NCI-H748 treated with DMSO at 0.1 percent for 48 hours (cell line): ENCODE measurements at regions not wholly inside any gene's neighbourhood (a gene's known extent, or its start where the extent isn't known, plus 50 kb on each side); places are given as distances from the start of the nearest gene placed in this dataset.

Source experiments
- DNase-seq: peaks from one replicate; lab custom pipeline; 2025; lab: John Stamatoyannopoulos, UW

DNA sequence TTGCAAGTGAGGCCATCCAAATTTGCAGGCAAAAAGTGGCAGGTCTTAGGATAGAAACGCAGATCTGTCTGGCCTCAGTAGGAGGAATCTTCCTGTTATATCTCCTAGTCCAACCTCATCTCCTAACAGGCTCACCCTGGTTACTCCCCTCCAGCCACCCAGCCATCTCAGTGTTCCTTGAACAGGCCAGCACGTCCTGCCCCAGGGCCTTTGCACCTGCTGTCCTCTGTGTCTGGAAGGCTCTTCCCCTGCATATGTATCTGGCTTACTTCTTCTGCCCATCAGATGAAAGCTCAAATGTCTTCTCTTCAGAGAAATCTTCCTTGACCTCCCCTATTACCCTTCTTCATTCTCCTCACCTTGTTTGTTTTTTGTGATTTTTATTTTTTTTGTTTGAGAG lies 107.3 kb upstream of the ALDH1B1 start:
- no peak for DNase-seq

DNA sequence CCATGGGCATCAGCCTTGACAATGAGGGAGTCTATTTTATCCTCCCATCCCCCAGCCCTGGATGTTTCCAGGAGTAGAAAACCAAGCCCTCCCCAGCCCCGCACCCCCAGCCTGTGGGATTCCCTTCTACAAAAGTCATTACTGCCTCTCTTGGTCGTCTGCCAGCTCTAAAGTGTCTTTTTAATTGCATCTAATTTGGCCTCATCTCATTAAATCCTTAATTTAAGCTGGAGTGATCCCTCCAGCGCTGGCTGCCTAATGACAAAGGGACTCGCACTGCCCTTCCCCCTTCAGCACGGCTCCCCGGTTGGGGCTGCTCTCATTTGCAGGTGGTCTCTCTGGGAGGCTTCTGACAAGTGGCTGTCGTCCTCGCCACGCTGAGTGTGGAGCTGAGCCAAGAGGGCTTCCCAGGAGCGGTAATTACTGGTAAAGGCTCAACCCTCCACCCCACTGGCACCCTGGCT lies 107.9 kb upstream of the ALDH1B1 start:
- peak; percentile 95 for DNase-seq

DNA sequence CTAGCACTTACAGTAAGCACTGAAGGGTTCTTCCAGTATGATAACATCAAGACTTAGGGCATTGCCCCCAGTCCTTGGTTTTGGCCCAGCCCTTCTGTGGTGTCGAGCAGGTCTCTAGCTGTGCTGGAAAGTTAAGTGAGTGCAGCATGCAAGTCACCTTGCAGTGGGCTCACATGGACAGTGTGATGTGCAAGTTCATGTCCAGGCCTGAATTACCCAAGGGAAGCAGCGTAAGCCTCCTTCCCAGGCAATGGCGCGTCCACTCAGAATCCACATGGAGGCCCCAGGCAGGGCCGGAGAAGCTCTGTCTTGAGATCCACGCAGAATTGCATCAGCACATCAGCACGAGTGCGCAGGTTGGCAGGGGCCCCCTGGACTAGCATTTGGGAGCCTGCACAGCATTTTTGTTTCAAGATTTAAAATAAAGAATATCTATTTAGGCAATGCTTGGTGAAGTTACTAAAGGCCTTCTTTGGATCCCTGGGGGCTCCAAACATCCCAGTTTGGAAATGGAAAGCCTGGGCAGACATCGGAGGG lies 108.4 kb upstream of the ALDH1B1 start:
- no peak for DNase-seq

DNA sequence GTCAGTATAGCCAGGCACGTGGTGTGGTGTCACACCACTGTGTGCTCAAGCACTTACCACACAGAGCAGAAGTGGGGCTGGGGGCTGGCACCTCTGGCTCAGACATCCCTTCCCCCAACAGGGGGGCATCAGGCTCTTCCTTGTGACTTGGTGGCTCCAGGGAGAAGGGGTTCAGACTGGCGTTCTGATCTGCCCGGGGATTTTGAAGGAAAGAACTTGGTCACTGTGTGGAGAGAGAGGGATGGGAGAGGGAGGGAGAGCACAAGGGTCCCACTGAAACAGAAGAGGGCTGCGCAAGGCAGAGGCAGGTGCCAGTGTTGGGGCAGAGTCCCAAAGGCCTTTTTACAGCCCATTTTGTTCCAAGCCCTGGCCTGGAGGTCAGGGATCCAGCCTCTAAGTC lies 109.7 kb upstream of the ALDH1B1 start:
- no peak for DNase-seq

DNA sequence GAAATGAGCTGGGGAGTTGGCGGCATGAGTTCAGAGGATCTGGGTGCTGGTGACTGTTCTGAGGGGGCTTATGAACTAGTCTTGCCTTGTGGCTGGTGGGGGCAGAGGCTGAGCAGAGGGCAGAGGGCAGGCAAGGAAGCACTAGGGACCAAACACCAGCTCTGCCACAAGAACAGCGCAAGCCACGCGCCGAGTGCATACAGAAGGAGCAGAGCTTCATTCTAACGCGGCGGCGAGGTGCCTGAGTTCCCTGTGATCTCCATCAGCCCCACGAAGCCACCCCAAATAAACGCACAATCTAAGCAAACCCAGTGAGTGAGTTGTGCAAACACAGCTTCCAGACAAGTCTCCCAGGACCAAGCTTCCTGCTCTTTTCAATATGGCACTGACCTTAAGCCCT lies 110.6 kb upstream of the ALDH1B1 start:
- no peak for DNase-seq

- DNase-seq, result no peak
Observed at GRCh38 chr9:38281196-38281595, 111.3 kb upstream of the ALDH1B1 start.

GRCh38 chr9:38280251-38280800 lies 112.2 kb upstream of the ALDH1B1 start:
- no peak for DNase-seq

DNA sequence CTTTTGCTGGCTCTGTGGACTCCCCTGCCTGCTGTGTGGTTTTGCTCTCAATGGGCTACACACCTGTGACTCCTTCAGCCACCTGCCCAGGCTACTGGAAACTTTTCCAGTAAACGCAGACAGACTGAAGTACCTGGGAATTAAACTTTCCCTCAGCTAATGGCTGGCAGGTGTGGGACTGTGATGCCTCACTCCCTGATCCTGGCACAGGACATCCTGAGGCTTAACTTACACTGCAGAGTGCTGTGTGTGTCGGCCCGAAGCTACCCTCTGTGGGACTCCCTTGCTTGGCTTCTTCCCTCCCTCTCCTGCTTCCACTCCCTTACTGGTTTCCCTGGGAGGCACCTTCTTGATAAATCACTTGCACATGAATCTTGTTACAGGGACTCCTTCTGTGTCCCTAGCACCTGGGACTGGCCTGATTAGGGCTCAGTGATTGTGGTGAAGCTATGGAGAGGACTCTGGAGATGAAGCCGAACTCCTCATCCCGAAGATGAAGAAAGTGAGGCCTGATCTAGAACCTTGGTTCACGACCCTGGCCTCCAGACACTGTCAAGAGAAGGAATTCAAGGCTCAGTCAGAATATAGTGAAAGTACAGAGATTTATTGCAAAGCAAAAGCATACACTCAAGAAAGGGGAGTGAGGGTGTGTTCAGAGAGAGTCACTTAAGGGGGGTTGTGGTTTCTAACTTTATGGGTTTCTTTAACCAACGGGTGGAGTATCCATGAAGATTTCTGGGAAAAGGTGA lies 113.4 kb upstream of the ALDH1B1 start:
- no peak for DNase-seq

- DNase-seq, result no peak
Observed at GRCh38 chr9:38278457-38278856, 114.0 kb upstream of the ALDH1B1 start.

DNA sequence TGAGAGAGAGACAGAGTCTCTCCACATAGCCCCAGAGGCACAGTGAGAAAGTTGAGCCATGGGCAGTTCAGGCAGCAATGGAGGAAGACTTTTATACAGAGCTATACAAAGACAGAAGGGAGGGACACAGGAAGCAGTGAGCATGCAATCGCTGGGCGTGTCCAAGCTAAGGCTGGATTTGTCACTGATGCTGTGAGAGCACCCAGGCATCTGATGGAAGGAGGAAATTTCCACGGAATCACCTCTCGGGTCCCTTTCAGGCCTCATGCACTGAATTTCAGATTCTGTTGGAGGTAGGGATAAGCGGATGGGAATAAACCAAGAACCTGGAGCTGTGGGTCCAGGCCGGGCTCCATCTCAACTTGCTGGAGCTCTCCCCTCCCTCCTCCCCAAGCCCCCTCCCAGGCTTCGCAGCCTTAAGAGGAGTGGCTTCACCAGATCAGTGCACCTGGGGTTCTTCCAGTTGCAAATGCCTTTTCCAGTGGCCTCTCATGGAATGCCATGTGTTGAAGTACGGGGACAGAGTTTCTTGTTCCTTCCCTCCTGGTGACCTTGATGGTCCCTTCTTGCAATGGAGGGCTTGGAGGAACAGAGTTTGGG lies 114.8 kb upstream of the ALDH1B1 start:
- no peak for DNase-seq

DNA sequence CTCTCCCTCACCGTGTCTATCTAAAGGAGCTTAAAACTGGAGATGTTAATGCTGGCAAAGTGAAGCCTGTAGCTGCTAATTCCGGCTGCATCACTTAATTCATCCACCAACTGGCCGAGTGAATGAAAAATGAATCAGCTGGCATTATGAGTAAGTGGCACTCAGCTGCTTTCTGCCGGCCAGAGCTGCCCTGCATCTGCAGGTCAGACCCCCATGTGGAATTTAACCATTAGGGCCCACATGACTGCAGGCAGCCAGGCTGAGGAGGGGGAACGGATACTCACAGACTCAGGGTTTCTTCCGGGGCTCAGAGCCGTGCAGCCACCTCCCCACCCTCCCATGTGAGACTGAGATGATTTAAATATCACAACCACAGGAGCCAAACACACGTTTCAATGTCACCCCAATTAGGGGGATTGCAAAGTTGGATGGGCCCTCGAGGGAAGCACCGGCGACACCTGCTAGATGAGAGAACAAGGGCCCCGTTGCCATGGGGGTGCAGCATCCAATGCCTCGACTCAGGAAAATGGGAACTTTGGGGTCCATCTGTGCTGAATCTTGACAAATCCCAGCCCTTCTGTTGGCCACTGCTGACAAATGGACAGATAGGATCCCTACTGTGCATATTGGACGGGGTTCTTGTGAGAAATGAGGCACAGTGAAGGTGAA lies 115.6 kb upstream of the ALDH1B1 start:
- no peak for DNase-seq

DNA sequence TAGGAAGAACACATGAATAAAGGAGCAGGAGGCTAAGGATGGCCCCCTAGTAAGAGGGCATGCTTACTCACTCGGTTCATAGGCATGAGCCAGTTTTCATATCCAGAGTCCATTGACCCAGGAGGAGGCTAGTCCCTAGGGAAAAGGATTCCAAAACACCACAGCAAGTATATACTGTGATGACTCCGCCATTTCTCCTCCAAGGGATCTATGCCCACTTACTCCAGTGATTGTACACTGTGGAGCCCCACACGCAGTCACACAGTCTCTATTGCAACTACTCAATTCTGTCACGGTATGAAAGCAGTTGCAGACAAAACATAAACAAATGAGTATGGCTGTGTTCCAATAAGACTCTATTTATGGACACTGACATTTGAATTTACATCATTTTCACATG lies 117.7 kb upstream of the ALDH1B1 start:
- no peak for DNase-seq

DNA sequence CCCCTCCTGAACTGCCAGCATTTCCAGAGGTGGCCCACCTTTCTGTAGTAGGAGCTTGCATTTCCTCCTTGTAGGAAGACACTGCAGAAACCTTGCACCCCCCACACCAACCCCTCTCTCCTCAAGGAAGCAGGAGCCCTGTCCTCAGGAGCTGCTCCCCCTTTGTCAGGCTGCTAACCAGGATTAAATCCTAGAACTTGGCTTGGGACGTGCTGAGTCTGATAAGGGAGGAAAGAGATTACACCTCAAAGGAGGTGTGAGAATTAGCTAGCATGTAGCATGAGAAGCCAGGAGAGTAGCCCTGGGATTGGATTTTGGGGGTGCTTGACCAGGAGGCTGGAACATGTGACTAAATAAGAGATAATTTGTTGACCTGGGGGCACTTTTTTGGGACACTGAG lies 119.8 kb upstream of the ALDH1B1 start:
- DNase-seq, result no peak

DNA sequence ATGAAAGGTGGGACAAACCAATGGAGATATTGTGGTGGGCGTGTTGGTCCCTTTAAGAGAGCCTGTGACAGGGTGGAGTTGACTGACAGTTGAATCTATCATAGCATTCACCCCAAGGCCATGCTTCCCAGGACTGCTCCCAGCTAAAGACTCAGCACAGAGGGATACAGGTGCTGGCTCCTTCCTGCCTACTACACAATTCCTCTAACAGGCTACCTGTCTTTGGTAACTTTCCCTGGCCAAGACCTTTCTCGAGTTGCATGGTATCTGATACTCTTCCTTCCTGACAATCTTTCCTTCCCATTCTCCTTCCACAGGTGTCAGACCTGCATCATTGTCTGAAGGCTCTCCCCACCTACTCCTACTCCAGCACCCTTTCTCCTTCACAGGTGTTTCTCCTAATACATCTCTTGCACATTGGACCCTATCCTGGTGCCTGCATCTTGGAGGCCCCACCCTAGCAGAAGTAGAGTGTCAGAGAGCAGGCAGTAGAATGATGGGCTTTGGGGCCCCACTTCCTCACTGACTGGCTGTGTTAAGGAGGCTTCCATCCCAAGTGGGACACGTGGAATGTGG lies 120.7 kb upstream of the ALDH1B1 start:
- DNase-seq, result no peak

GRCh38 chr9:38269775-38270174 lies 122.7 kb upstream of the ALDH1B1 start:
- no peak for DNase-seq

GRCh38 chr9:38263532-38263931 lies 129.0 kb upstream of the ALDH1B1 start:
- DNase-seq, result peak; percentile 8

- no peak for DNase-seq
Observed at GRCh38 chr9:38259519-38260218, 132.8 kb upstream of the ALDH1B1 start.

DNA sequence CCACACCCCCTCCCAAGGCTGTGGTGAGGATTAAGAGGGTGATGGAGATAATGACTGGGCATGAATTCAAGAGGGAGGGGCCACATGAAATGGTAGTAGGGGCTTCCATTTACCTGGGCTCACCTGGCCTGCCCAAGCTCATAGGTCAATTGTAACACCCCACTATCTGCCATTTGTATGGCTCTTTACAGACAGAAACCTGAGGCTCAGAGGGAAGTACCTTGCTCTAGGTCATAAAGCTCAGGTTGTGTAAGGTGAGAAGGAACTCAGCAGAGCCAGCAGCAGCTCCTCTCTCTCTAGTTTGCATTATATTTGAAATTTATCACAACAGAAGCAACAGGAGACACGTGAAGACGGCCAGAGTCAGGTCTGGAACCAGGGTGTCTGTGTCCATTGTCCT lies 133.4 kb upstream of the ALDH1B1 start:
- DNase-seq, result no peak

- DNase-seq, result no peak
Observed at GRCh38 chr9:38257626-38258215, 134.8 kb upstream of the ALDH1B1 start.

DNA sequence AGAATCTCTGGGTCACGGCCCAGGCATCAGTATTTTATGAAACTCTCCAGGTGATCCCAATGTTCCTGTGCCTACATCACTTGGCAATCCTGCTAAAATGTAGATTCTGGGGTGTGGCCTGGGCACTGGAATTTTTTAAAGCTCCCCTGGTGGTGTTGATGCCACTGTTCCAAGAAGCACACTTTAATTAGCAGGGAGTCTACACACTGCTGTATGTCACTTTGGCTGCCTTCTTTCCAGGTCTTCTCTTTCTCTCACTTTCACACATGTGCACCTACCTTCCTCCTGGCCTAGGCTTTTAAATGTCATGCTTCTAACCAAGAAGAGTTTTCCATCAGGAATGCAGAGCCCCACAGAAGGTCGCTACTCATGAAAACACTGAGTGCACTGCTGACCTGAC lies 136.0 kb upstream of the ALDH1B1 start:
- no peak for DNase-seq

DNA sequence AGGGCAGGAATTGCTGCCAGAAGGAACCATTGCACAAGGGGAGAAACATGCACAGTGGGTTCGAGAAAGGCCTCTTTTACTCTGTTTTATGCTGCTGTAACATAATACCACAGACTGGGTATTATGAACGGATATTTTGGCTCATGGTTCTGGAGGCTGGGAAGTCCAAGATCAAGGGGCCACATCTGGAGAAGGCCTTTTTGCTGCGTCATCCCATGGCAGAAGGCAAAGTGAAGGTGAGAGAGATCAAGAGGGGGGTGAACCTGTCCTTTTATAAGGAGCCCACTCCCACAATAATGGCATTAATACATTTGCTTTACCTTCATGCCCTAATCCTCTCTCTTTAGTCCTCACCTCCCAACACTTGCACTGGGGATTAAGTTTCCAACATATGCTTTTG lies 136.9 kb upstream of the ALDH1B1 start:
- DNase-seq, result no peak
